Thyroid gland (tissue), 4 donors: ENCODE measurements at regions not wholly inside any gene's neighbourhood (a gene's known extent, or its start where the extent isn't known, plus 50 kb on each side); places are given as distances from the start of the nearest gene placed in this dataset.

ENCODE experiments used
- POLR2A ChIP-seq, 2 donors: fragments of 450-650 bp; IDR thresholded peaks; one replicate each; pipeline ENCODE4 v1.6.1; 2017; ENCODE audit warnings: antibody characterized with exemption in 2 of 2, mild to moderate bottlenecking in 2 of 2, moderate library complexity in 1 of 2
- TF ChIP-seq, protein P1 (sequence below), 6 experiments: fragments of 200-600 bp in 3 of 6; fragments of 450-650 bp in 3 of 6; sonication (generic) in 3 of 6; IDR thresholded peaks; one replicate each; pipeline ENCODE4 v1.5.1; 2016 to 2019; ENCODE audit warnings: antibody characterized with exemption in 6 of 6, mild to moderate bottlenecking in 2 of 6, inconsistent platforms in 1 of 6, moderate library complexity in 1 of 6

GRCh38 chr20:40536808-40537207, 152.2 kb downstream of the MAFB start:
- TF ChIP-seq, protein P1, sequence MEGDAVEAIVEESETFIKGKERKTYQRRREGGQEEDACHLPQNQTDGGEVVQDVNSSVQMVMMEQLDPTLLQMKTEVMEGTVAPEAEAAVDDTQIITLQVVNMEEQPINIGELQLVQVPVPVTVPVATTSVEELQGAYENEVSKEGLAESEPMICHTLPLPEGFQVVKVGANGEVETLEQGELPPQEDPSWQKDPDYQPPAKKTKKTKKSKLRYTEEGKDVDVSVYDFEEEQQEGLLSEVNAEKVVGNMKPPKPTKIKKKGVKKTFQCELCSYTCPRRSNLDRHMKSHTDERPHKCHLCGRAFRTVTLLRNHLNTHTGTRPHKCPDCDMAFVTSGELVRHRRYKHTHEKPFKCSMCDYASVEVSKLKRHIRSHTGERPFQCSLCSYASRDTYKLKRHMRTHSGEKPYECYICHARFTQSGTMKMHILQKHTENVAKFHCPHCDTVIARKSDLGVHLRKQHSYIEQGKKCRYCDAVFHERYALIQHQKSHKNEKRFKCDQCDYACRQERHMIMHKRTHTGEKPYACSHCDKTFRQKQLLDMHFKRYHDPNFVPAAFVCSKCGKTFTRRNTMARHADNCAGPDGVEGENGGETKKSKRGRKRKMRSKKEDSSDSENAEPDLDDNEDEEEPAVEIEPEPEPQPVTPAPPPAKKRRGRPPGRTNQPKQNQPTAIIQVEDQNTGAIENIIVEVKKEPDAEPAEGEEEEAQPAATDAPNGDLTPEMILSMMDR (IDR thresholded peaks at IDR 0.05): no peak
- TF ChIP-seq POLR2A (IDR thresholded peaks at IDR 0.05): no peak
